Neural progenitor cell (in vitro differentiated cells): ENCODE measurements at regions not wholly inside any gene's neighbourhood (a gene's known extent, or its start where the extent isn't known, plus 50 kb on each side); places are given as distances from the start of the nearest gene placed in this dataset.

Source experiments
- CTCF ChIP-seq: fragments of 200-600 bp; sonication (generic); IDR thresholded peaks from 2 replicates; pipeline ENCODE4 v1.5.1; 2017; ENCODE audit warnings: antibody characterized with exemption, mild to moderate bottlenecking
- EZH2 ChIP-seq: fragments of 200-600 bp; sonication (generic); IDR thresholded peaks from 2 replicates; pipeline ENCODE4 v1.6.1; 2017; ENCODE audit warnings: antibody characterized with exemption, mild to moderate bottlenecking, moderate library complexity
- EZH2phosphoT487 ChIP-seq: fragments of 200-600 bp; sonication (generic); IDR thresholded peaks from 2 replicates; pipeline ENCODE4 v1.6.1; 2017; ENCODE audit warnings: antibody characterized with exemption

- TF ChIP-seq CTCF, result no peak
- TF ChIP-seq EZH2, result no peak
- no peak for TF ChIP-seq EZH2phosphoT487
Observed at GRCh38 chr7:26065652-26066051, 86.3 kb upstream of the NFE2L3 start.
